HG03460 (cell line): ENCODE measurements at regions not wholly inside any gene's neighbourhood (a gene's known extent, or its start where the extent isn't known, plus 50 kb on each side); places are given as distances from the start of the nearest gene placed in this dataset.
"Not testable (repeated sequence)": the region's sequence is repeated elsewhere in the genome, so short reads cannot be mapped to it uniquely, and the experiment has no call there.

ENCODE experiments used
- ATAC-seq: cut with Tn5 transposase; IDR thresholded peaks from one replicate; pipeline ENCODE4 v1.9.1; 2021; ENCODE audit not compliant: unreplicated experiment

DNA sequence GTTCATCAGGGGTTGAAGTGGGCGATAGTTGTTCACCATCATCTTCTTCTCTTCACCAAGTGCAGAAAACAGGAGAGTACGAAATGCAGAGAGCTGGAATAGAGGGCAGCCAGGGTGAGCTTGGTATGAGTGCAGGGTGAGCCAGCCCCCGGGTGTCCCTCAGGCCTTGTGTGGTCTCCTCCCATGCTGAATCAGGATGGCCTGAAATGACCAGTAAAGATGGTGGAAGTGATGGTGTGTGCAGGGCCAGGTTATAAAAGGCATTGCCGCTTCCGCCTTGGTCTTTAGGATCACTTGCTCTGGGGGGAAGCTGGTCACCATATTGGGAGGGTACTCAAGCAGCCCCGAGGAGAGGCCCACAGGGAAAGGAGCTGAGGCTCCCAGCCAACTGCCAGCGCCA lies 66.4 kb upstream of the METTL9 start:
- not testable (repeated sequence) for ATAC-seq

DNA sequence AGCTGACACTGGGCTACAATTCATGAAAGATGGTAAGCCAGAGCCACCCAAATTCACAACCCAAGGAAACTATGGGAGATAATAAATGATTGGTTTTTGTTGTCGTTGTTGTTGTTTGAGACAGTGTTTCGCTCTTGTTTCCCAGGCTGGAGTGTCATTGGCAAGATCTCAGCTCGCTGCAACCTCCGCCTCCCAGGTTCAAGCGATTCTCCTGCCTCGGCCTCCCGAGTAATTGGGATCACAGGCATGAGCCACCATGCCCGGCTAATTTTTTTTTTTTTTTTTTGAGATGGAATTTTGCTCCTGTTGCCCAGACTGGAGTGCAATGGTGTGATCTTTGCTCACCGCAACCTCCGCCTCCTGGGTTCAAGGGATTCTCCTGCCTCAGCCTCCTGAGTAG lies 65.9 kb upstream of the METTL9 start:
- not testable (repeated sequence) for ATAC-seq

DNA sequence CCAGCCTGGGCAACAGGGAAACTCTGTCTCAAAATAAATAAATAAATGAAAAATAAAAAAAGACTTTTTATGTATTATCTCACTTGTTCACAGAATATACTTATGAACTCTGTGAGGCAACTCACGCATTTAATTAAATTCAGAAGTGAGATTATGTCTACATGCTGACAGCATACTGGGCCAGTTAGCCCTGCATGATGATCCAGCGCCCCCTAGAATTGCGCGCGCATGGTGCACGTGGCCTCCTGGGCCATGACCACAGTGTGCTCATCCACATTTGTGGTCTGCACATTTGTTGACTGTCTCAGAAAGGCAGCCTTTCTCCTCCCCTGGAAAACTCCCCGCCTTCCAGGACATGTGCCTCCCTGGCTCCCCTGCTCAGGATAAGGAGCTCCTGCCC lies 64.8 kb upstream of the METTL9 start:
- not testable (repeated sequence) for ATAC-seq

DNA sequence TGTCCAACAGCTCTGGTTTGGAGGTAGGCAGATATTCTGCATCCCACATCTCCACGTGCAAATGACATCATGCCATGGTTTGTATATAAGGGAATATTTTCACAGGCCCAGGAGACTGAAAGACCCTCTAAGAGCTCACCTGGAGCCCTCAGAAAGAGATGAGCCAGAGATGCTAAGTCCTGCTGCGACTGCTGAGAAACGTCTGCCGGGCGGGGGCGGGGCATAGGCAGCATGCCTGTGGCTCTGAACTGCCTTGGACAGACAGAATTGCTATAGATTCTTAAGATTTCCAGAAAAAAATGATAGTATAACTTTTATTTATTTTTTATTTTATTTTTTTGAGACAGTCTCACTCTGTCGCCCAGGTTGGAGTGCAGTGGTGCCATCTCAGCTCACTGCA lies 64.2 kb upstream of the METTL9 start:
- not testable (repeated sequence) for ATAC-seq

DNA sequence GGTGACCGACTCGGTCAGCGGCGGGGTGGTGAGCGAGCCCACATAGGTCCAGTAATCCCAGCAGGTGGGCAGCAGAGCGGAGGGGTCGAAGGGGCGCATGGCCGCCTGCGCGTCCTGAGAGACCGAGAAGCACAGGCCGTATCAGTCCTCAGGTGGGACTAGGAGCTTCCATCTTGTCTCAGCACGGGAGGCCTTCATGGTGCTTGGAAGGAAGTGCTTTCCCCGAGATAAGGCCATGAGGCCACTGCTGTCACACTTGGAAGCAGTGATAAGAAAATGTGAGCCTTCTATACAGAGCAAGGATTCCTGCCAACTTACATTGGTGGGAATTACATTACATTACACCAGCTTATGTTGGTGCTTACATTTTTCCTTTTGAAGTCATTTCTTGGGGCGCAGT lies 62.6 kb upstream of the METTL9 start:
- not testable (repeated sequence) for ATAC-seq

DNA sequence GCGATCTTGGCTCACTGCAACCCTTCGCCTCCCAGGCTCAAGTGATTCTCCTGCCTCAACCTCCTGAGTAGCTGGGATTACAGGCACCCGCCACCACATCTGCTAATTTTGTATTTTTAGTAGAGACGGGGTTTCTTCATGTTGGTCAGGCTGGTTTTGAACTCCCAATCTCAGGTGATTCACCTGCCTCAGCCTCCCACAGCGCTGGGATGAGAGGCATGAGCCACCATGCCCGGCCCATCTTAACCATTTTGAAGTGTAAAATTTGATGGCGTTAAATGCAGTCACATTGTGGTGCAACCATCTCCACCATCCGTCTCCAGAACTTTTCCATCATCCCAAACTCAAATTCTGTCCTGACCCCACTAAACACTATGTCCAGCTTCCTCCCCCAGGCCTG lies 61.8 kb upstream of the METTL9 start:
- ATAC-seq = not testable (repeated sequence)

DNA sequence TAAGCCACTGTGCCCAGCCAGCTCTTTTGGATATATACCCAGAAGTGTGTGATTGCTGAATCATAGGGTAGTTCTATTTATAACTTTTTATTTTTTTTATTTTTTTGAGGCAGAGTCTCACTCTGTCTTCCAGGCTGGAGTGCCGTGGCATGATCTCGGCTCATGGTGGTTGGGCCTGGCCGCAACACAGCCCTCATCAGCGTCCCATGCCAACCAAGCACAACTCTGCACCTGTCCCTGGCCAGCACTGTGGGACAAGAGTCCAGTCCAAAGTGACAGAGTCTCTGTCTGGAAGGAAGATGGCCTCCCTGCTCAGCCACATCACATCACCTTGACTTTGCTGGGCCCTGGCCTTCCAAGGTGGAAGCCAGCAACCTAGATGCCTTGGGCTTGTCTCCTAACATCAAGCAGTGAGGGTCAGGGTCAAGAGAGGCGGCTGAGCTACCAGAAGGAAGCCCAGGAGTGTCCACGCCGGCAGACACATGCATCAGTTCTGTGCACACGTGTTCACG lies 60.2 kb upstream of the METTL9 start:
- not testable (repeated sequence) for ATAC-seq

DNA sequence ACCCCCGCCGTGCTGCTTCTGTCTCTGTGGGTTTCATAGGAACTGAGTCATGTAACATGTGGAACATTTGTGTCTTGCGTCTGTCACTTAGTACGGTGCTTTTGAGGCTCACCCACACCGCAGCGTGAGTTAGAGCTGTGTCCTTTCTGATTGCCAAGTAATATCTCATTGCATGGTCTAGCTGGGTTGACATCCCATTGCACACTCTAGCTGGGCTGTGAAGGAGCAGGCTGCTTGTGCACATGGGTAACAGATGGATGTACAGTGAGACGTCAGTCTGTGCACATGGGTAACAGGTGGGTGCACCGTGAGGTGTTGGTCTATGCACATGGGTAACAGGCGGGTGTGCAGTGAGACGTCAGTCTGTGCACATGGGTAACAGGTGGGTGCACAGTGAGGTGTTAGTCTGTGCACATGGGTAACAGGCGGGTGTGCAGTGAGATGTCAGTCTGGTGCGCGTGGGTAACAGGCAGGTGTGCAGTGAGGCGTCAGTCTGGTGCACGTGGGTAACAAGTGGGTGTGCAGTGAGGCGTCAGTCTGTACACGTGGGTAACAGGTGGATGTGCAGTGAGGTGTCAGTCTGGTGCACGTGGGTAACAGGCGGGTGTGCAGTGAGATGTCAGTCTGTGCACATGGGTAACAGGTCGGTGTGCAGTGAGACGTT lies 58.5 kb upstream of the METTL9 start:
- ATAC-seq = peak; percentile 61

DNA sequence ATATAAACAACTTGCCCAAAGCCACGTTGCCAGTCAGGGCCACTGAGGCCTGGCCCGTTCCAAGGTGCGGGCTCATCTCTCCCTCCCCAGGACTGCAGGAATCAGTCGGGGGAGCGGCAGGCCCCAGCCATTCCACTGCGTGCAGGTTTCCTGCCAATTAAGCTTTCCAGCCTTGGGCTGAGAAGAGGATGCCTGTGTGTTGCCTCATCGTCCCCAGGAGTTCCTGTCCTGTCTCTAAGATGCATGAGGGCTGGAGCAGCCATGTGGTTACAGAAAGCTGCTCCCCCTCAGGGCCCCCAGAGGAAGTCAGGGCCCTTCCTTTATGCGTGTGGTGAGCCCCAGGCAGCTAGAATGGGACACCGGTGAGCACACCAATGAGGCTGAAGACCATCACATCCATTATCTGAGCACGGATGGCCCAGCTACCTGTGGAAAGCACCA lies 57.7 kb upstream of the METTL9 start:
- peak; percentile 53 for ATAC-seq

DNA sequence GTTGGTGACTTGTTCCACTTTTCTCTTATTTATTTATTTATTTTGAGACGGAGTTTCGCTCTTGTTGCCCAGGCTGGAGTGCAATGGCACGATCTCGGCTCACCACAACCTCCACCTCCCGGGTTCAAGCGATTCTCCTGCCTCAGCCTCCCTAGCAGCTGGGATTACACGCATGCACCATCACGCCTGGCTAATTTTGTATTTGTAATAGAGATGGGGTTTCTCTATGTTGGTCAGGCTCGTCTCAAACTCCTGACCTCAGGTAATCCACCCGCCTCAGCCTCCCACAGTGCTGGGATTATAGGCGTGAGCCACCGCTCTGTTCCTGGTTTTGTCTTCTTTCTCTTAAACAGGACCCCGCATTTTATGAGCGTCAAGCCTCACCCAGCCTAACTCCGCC lies 57.3 kb upstream of the METTL9 start:
- ATAC-seq = not testable (repeated sequence)

DNA sequence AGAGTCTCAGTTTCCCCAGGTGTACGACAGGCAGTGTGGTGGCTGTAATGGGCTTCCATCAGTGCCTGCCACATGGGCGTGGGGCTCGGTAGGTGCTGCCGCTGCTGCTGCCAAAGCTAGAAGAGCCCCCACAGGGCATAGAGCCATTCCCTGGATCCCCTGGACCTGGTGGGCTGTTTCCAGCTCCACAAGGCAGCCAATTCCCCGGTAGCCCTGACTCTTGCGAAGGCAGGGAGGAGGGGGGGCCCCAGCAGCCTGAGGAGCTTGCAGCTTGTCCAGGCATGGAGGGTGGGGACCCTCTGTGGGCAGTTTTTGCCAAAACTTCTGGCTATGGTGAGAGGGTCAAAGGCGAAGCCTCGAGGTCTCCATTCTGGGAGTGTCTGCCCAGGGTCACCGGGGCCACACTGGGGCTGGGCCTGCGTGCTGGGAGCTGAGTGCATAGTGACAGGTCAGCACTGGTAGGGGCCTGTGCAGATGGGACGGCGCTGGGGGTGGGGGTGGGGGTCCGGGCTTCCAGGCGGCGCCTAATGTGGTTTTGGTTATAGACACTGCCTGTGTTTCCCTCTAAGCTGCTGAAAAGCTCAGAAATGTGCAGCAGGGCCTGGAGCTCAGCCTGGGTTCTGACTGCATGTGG lies 56.8 kb upstream of the METTL9 start:
- ATAC-seq = not testable (repeated sequence)

DNA sequence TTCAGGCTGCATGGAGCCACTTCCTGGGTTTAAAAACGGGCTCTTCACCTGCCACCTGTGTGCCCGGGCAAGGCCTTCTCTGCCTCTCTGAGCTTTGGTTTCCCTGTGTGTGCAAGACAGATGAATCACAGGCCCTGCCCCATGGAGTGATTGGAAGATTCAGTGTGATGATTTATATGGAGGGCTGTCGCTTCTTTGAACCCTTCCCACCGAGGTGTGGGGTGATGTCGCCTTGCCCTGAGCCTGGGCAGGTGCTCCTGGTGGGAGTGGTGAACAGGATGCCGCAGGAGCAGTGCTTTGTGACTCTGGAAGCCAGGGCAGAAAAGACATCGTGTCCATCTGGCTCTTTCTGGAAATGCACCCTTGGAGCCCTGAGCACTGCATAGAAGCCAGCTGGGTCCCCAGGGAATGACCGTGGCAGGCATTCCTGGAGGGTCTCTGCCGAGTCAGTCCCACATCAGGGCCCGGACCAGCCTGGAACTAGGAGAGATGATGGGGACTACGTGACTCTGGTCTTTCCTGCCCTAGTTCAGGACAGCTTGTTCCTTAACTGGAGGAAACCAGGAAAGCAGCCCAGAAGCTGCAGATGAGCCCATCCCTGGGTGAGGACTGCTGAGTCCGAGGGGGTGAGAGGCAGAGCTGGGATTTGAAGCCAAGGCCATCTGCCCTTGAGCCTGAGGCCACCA lies 56.1 kb upstream of the METTL9 start:
- not testable (repeated sequence) for ATAC-seq

DNA sequence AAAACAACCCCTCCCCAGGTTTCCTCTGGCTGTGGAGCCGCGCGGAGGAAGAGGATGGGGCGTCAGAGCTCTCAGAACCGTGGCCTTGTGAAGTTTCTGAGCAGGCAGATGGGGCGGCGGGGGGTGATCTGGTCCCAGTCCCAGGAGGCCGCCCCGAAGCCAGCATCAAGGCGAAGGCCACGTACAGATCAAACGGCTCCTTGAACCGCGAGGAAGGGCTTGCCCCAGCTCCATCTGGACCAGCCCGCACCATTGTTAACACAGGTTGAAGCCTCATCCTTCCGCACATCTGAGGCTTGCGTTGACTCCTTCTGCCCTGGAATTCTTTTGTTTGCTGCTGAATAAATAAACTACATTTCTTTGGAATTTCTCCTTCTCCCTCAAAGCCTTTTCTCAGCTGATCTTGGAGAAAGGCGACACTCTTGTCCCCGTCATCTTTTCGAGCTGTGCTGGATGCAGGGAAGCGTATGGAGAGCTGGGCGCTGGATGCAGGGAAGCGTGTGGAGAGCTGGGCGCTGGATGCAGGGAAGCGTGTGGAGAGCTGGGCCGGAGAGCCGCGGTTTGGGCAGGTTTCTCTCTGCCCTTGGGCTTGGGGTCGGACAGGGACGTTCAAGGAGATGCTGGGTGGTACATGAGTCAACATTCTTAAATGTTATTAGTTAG lies 53.6 kb upstream of the METTL9 start:
- ATAC-seq = not testable (repeated sequence)

DNA sequence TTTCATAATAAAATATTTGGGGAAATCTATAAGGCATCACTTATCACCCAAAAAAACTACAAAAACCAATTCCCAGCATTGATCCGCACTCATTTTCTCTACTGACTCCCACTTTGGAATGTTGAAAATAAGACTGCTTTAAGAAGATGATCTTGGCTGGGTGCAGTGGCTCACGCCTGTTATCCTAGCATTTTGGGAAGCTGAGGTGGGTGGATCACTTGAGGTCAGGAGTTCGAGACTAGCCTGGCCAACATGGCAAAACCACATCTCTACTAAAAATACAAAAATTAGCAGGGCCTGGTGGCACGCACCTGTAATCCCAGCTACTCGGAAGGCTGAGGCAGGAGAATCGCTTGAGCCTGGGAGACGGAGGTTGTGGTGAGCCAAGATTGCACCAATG lies 50.0 kb upstream of the METTL9 start:
- ATAC-seq = not testable (repeated sequence)
